ENCODE measurements at regions not wholly inside any gene's neighbourhood (a gene's known extent, or its start where the extent isn't known, plus 50 kb on each side); places are given as distances from the start of the nearest gene placed in this dataset.

- TF ChIP-seq CTCF (IDR thresholded peaks at IDR 0.05; ENCODE audit: low read depth, low read length) (no peak), EZH2phosphoT487 (IDR thresholded peaks at IDR 0.05; ENCODE audit: low read depth) (no peak)
These were observed 1178.5 kb upstream of the MIR17HG start for GRCh38 chr13:90168953-90169352.

All from OCI-LY3 (cell line).